MM.1S (cell line): ENCODE measurements at regions not wholly inside any gene's neighbourhood (a gene's known extent, or its start where the extent isn't known, plus 50 kb on each side); places are given as distances from the start of the nearest gene placed in this dataset.

Source experiments
- EZH2phosphoT487 ChIP-seq: fragments of 300-600 bp; sonication (generic); IDR thresholded peaks from 2 replicates; pipeline ENCODE4 v1.6.1; 2018; ENCODE audit warnings: antibody characterized with exemption, low read length
- TF ChIP-seq, protein P1 (sequence below): fragments of 300-600 bp; sonication (generic); IDR thresholded peaks from 2 replicates; pipeline ENCODE4 v1.5.1; 2016; ENCODE audit warnings: antibody characterized with exemption, low read length, mixed read lengths

DNA sequence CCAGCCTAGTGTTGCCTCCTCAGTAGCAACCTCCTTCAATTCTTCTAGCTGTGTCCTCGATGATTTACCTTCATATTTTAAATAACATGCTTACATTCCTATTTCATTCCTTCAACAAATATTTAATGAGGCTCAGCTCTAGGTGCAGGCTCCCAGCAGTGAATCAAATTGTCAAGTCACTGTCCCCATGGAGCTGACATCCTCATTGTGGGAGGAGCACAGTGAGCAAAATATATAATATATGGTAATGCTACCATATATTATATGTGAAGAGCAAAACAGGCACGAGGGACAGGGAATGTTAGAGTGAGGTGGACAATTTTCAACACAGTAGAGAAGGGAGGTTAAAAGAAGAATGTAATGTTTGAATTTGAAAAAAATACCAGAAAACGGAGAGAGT, 869.1 kb downstream of the SLC4A3 start:
- TF ChIP-seq, protein P1, sequence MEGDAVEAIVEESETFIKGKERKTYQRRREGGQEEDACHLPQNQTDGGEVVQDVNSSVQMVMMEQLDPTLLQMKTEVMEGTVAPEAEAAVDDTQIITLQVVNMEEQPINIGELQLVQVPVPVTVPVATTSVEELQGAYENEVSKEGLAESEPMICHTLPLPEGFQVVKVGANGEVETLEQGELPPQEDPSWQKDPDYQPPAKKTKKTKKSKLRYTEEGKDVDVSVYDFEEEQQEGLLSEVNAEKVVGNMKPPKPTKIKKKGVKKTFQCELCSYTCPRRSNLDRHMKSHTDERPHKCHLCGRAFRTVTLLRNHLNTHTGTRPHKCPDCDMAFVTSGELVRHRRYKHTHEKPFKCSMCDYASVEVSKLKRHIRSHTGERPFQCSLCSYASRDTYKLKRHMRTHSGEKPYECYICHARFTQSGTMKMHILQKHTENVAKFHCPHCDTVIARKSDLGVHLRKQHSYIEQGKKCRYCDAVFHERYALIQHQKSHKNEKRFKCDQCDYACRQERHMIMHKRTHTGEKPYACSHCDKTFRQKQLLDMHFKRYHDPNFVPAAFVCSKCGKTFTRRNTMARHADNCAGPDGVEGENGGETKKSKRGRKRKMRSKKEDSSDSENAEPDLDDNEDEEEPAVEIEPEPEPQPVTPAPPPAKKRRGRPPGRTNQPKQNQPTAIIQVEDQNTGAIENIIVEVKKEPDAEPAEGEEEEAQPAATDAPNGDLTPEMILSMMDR, result no peak
- no peak for TF ChIP-seq EZH2phosphoT487
